ENCODE measurements at regions not wholly inside any gene's neighbourhood (a gene's known extent, or its start where the extent isn't known, plus 50 kb on each side); places are given as distances from the start of the nearest gene placed in this dataset.

DNA sequence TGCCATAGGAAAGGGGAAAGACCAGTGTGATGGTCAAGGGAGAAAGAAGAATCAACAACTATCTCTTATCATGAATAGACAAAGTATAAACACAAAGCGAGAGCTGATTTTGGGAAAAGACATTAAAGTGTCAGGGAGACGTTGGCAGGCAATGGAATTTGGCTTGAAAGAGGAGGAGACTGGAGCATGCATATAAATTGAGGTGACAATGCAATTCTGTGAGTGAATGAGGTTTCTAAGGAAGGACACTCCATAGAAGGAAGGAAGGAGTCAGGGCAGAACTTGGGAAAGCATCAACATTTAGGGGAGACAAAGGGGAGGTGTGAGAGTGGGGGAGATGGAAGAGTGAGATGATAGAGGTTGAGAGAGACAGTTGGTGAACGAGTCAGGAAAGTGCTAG is 543.0 kb upstream of the TBL1XR1 start:
- TF ChIP-seq IRF2 (CRISPR knock-in tag; IDR thresholded peaks at IDR 0.05; ENCODE audit: borderline replicate concordance, low read depth) (no peak), CREB1 (CRISPR knock-in tag; IDR thresholded peaks at IDR 0.05) (no peak), GABPB1 (CRISPR knock-in tag; IDR thresholded peaks at IDR 0.05) (no peak), ZNF263 (CRISPR knock-in tag; IDR thresholded peaks at IDR 0.05; ENCODE audit: low read depth) (no peak)
- TF ChIP-seq, protein P1, sequence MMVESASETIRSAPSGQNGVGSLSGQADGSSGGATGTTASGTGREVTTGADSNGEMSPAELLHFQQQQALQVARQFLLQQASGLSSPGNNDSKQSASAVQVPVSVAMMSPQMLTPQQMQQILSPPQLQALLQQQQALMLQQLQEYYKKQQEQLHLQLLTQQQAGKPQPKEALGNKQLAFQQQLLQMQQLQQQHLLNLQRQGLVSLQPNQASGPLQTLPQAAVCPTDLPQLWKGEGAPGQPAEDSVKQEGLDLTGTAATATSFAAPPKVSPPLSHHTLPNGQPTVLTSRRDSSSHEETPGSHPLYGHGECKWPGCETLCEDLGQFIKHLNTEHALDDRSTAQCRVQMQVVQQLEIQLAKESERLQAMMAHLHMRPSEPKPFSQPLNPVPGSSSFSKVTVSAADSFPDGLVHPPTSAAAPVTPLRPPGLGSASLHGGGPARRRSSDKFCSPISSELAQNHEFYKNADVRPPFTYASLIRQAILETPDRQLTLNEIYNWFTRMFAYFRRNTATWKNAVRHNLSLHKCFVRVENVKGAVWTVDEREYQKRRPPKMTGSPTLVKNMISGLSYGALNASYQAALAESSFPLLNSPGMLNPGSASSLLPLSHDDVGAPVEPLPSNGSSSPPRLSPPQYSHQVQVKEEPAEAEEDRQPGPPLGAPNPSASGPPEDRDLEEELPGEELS (CRISPR knock-in tag; IDR thresholded peaks at IDR 0.05): no peak
- TF ChIP-seq, protein P2, sequence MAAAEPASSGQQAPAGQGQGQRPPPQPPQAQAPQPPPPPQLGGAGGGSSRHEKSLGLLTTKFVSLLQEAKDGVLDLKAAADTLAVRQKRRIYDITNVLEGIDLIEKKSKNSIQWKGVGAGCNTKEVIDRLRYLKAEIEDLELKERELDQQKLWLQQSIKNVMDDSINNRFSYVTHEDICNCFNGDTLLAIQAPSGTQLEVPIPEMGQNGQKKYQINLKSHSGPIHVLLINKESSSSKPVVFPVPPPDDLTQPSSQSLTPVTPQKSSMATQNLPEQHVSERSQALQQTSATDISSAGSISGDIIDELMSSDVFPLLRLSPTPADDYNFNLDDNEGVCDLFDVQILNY (CRISPR knock-in tag; IDR thresholded peaks at IDR 0.05): no peak
- TF ChIP-seq, protein P3, sequence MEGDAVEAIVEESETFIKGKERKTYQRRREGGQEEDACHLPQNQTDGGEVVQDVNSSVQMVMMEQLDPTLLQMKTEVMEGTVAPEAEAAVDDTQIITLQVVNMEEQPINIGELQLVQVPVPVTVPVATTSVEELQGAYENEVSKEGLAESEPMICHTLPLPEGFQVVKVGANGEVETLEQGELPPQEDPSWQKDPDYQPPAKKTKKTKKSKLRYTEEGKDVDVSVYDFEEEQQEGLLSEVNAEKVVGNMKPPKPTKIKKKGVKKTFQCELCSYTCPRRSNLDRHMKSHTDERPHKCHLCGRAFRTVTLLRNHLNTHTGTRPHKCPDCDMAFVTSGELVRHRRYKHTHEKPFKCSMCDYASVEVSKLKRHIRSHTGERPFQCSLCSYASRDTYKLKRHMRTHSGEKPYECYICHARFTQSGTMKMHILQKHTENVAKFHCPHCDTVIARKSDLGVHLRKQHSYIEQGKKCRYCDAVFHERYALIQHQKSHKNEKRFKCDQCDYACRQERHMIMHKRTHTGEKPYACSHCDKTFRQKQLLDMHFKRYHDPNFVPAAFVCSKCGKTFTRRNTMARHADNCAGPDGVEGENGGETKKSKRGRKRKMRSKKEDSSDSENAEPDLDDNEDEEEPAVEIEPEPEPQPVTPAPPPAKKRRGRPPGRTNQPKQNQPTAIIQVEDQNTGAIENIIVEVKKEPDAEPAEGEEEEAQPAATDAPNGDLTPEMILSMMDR (IDR thresholded peaks at IDR 0.05): no peak
